Spleen (tissue), 7 donors: ENCODE measurements at regions not wholly inside any gene's neighbourhood (a gene's known extent, or its start where the extent isn't known, plus 50 kb on each side); places are given as distances from the start of the nearest gene placed in this dataset.

Experiments
- POLR2AphosphoS5 ChIP-seq, 3 donors: sonication (generic); formaldehyde crosslinking; IDR thresholded peaks; one replicate each; pipeline ENCODE4 v1.5.1; 2017; ENCODE audit warnings: antibody characterized with exemption in 3 of 3
- TF ChIP-seq, protein P1 (sequence below), 11 experiments: fragments of 200-600 bp in 7 of 11; fragments of 450-650 bp in 4 of 11; sonication (generic) in 4 of 11; IDR thresholded peaks in 8 of 11; conservative IDR thresholded peaks in 3 of 11; 1 replicate in 7 of 11; 2 replicates in 4 of 11; pipeline versions ENCODE4 v1.4.0 to v1.8.0; 2016 to 2021; ENCODE audit warnings: antibody characterized with exemption in 11 of 11, inconsistent platforms in 4 of 11, mild to moderate bottlenecking in 1 of 11
- donor health status: DM: no; HTN: no; CAD: no; lungs with moderate emphysema.
- donor health status: DM: no; HTN: no; CAD: no.
- donor health status: DM: no; HTN: no; CAD: no.

DNA sequence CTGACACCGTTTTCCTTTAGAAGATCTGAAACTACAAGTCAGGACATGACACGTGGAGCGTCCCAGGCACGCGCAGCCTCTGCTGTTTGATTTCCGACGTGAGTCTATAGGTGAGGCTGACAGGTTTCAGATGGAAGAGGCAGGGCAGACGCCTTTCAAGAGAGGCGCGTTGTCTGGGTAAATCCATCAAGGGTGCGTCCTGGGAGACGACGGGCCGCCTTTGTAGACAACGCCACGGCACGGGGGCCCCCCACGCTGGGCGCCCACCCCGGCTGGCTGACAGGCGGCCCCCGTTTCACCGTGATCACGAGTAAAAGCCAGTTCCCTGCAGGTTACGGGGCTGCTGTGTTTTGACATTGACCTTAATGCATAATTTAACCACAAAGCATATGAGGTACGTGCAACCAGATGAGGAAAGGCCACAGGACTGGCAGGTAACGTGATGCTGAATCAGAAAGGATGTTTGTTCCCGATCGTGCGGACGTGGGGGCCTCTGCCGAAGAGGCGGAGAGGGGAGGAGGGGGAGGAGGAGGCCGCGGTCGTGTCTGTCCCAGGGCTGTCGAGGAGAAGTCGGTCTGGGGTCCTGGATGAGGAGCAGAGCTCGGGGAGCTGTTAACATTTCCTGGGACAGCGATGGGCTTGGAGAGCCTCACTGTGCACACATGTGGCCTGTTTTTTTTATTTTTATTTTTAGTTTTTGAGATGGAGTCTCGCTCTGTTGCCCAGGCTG, 51.1 kb upstream of the PPP2R3B start:
- no peak for TF ChIP-seq POLR2AphosphoS5 (IDR thresholded peaks at IDR 0.05)
- TF ChIP-seq, protein P1, sequence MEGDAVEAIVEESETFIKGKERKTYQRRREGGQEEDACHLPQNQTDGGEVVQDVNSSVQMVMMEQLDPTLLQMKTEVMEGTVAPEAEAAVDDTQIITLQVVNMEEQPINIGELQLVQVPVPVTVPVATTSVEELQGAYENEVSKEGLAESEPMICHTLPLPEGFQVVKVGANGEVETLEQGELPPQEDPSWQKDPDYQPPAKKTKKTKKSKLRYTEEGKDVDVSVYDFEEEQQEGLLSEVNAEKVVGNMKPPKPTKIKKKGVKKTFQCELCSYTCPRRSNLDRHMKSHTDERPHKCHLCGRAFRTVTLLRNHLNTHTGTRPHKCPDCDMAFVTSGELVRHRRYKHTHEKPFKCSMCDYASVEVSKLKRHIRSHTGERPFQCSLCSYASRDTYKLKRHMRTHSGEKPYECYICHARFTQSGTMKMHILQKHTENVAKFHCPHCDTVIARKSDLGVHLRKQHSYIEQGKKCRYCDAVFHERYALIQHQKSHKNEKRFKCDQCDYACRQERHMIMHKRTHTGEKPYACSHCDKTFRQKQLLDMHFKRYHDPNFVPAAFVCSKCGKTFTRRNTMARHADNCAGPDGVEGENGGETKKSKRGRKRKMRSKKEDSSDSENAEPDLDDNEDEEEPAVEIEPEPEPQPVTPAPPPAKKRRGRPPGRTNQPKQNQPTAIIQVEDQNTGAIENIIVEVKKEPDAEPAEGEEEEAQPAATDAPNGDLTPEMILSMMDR (IDR thresholded peaks at IDR 0.05 in 8 of 11, conservative IDR thresholded peaks at IDR 0.05 in 3 of 11): no peak
